Panc1 (cell line): ENCODE measurements at regions not wholly inside any gene's neighbourhood (a gene's known extent, or its start where the extent isn't known, plus 50 kb on each side); places are given as distances from the start of the nearest gene placed in this dataset.
A peak's percentile ranks its signal among the peaks of the same experiment; 100 is the strongest.
"Not testable (repeated sequence)": the region's sequence is repeated elsewhere in the genome, so short reads cannot be mapped to it uniquely, and the experiment has no call there.

Experiments used
- ATAC-seq: fragments of 200-7000 bp; cut with Tn5 transposase; 2 replicates; pipeline ENCODE4 v1.9.1; 2020; ENCODE audit warnings: mild to moderate bottlenecking, moderate library complexity
- BruUV-seq: library from RNA; stranded (reverse); fragments of 400-500 nt; replicated peaks from 2 replicates; lab custom pipeline; 2021; lab: Mats Ljungman, UMichigan
- CTCF ChIA-PET: fragments of 300-600 bp; sonication (Branson Sonifier 250); formaldehyde crosslinking; loops from one replicate; lab custom pipeline; 2022; ENCODE audit warnings: antibody characterized with exemption; lab: Charles Lee
- POLR2A ChIA-PET: fragments of 300-600 bp; sonication (Branson Sonifier 250); formaldehyde crosslinking; loops from one replicate; lab custom pipeline; 2022; ENCODE audit warnings: antibody characterized with exemption; lab: Charles Lee
- DNase-seq: peaks from one replicate; pipeline ENCODE4 v3.0.0-alpha.2; 2010; ENCODE audit warnings: low read depth, low spot score
- H3K27ac ChIP-seq: 2 replicates; pipeline ENCODE4 v1.5.1; 2011; ENCODE audit warnings: mild to moderate bottlenecking, low read length, inconsistent platforms
- H3K27me3 ChIP-seq: fragments of 200-500 bp; sonication (Bioruptor generic); 2 replicates; pipeline ENCODE4 v1.6.0; 2014; ENCODE audit warnings: low read length, inconsistent platforms; ENCODE audit not compliant: control insufficient read depth, insufficient read depth
- H3K36me3 ChIP-seq: fragments of 200-500 bp; sonication (Bioruptor generic); 2 replicates; pipeline ENCODE4 v1.5.1; 2014; ENCODE audit warnings: inconsistent platforms, mild to moderate bottlenecking, low read length, moderate library complexity; ENCODE audit not compliant: control insufficient read depth, insufficient read depth
- H3K4me1 ChIP-seq: 2 replicates; pipeline ENCODE4 v1.5.1; 2011; ENCODE audit warnings: inconsistent platforms, mild to moderate bottlenecking, low read length, moderate library complexity; ENCODE audit not compliant: control insufficient read depth, insufficient read depth
- H3K4me3 ChIP-seq, 2 experiments: 2 replicates each; pipeline ENCODE4 v1.5.1; 2011 to 2012; ENCODE audit warnings: low read depth in 2 of 2, low read length in 2 of 2, mild to moderate bottlenecking in 2 of 2, inconsistent platforms in 1 of 2, moderate library complexity in 1 of 2
- H3K9me3 ChIP-seq: fragments of 200-500 bp; sonication (Bioruptor generic); 2 replicates; pipeline ENCODE4 v1.5.1; 2014; ENCODE audit warnings: low read depth, mild to moderate bottlenecking, inconsistent platforms, low read length, moderate library complexity; ENCODE audit not compliant: control insufficient read depth, insufficient read depth
- CTCF ChIP-seq: fragments of 450-650 bp; IDR thresholded peaks from 2 replicates; pipeline ENCODE4 v1.5.1; 2017; ENCODE audit warnings: mild to moderate bottlenecking
- POLR2AphosphoS5 ChIP-seq: IDR thresholded peaks from 2 replicates; pipeline ENCODE4 v1.6.1; 2012; ENCODE audit warnings: mild to moderate bottlenecking, low read depth, low read length, moderate library complexity
- REST ChIP-seq, 2 experiments: IDR thresholded peaks; 2 replicates each; pipeline ENCODE4 v1.6.1; 2011 to 2012; ENCODE audit warnings: low read depth in 2 of 2, control low read depth in 1 of 2, low read length in 1 of 2, mild to moderate bottlenecking in 1 of 2, moderate library complexity in 1 of 2; ENCODE audit not compliant: insufficient read depth in 1 of 2
- SIN3A ChIP-seq: IDR thresholded peaks from 2 replicates; pipeline ENCODE4 v1.6.1; 2012; ENCODE audit warnings: low read depth, mild to moderate bottlenecking, low read length, moderate library complexity, borderline replicate concordance; ENCODE audit not compliant: insufficient read depth
- TCF7L2 ChIP-seq: IDR thresholded peaks from 2 replicates; pipeline ENCODE4 v1.6.1; 2011; ENCODE audit warnings: mild to moderate bottlenecking, low read depth, low read length, inconsistent platforms
- in situ Hi-C: cut with HindIII; loops from 2 replicates; pipeline ENCODE4 v1.10.0; 2016; ENCODE audit warnings: low sequenced_read_pairs, low pct_unique_long_range_greater_than_20kb
- intact Hi-C: fragments of 100-400 bp; cut with micrococcal nuclease; formaldehyde crosslinking; loops from one replicate; pipeline ENCODE4 v1.10.0; 2022; ENCODE audit not compliant: unreplicated experiment

- CTCF ChIA-PET = no interaction called here
- Histone ChIP-seq H3K9me3 (no peaks in the 10 kb centered on the region), H3K27me3 (no peaks in the 10 kb centered on the region), H3K36me3 (no peaks in the 10 kb centered on the region), H3K4me3 (no peak overlapping the region), H3K27ac (no peak overlapping the region), H3K4me1 (no peaks in the 10 kb centered on the region)
- DNase-seq = no peak
- POLR2A ChIA-PET = no interaction called here
- no peak for ATAC-seq
- BruUV-seq = no TSS peak
- in situ Hi-C loops (no loop called here), intact Hi-C loops (no loop called here)
- TF ChIP-seq TCF7L2 = no peak
- 0 out of 2 replicates have a peak, but pooled peaks have one; percentile 4 for TF ChIP-seq CTCF
- no peak for TF ChIP-seq POLR2AphosphoS5
- no peak for TF ChIP-seq SIN3A
Observed at GRCh38 chr2:221958224-221958623, 340.6 kb downstream of the PAX3 start.

DNA sequence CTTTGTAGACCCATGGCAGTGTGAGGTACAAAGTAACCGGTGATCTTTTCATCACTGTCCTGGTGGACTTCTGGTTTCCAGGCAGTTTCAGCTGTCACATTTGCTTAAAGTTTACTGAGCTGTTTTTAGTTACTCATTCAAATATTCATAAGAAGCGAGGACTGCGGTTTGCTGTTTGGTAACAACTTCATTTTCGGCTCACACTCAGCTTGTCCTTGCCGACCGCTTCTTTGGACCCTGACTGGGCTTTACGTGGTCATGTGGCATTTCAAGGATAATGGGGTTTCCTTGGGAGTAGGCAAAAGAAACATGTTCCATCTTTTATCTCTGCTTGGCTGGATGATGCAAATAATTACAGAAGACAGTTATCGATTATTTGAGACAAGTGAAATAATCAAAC is 350.7 kb downstream of the PAX3 start:
- in situ Hi-C loops = no loop called here
- CTCF ChIA-PET = no interaction called here

DNA sequence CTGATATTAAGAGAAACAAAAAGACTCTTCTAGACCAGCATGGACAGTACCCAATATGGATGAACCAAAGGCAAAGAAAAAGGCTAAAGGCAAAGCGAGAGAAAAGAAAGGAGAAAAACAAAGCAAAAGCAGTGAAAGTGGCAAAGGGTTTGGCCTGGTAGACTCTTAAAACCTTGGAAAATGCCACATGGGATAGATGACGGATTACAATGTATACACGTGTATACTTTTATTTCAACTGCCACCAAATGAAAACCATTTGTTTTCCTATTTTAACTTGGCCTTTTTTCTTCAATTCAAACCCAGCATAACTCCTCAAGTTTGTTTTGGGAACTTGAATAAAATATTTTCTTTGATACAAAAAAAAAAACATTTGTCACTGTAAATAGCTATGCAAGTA is 354.3 kb downstream of the PAX3 start:
- BruUV-seq, DNase-seq, H3K36me3 ChIP-seq, CTCF ChIA-PET, ATAC-seq, intact Hi-C loops, H3K4me1 ChIP-seq, in situ Hi-C loops, POLR2A ChIA-PET, H3K27ac ChIP-seq, H3K9me3 ChIP-seq, H3K27me3 ChIP-seq, H3K4me3 ChIP-seq: not testable (repeated sequence)

More for the DNA sequence above, 350.7 kb downstream of the PAX3 start:
- TF ChIP-seq SIN3A (no peak), TCF7L2 (no peak), REST (IDR thresholded peaks at IDR 0.05; ENCODE audit: insufficient read depth in 1 of 2, low read depth in 2 of 2, low read length in 1 of 2) (no peak), POLR2AphosphoS5 (no peak), CTCF (no peak)
- no peaks in the 10 kb centered on the region for H3K4me1 ChIP-seq
- intact Hi-C loops = no loop called here
- POLR2A ChIA-PET = interaction anchor here (0.6 kb wide), 1 partner anchor 12 kb away, joined by 3 read pairs; no protein-coding TSS in a partner anchor
- no TSS peak for BruUV-seq
- no peak overlapping the region for H3K4me3 ChIP-seq
- no peaks in the 10 kb centered on the region for H3K36me3 ChIP-seq
- ATAC-seq (no peak), DNase-seq (no peak)
- no peaks in the 10 kb centered on the region for H3K27me3 ChIP-seq
- H3K27ac ChIP-seq = no peak overlapping the region
- H3K9me3 ChIP-seq = no peaks in the 10 kb centered on the region
